PC-9 (cell line): ENCODE measurements at regions not wholly inside any gene's neighbourhood (a gene's known extent, or its start where the extent isn't known, plus 50 kb on each side); places are given as distances from the start of the nearest gene placed in this dataset.

ENCODE experiments used
- CTCF ChIP-seq: fragments of 200-600 bp; sonication (generic); conservative IDR thresholded peaks from 2 replicates; pipeline ENCODE4 v1.6.1; 2017; ENCODE audit warnings: mixed run types, antibody characterized with exemption, mild to moderate bottlenecking, moderate library complexity
- EZH2 ChIP-seq: fragments of 200-600 bp; sonication (generic); IDR thresholded peaks from 2 replicates; pipeline ENCODE4 v1.8.0; 2017; ENCODE audit warnings: antibody characterized with exemption, low read depth

- TF ChIP-seq CTCF = no peak
- TF ChIP-seq EZH2 = no peak
These were observed 436.7 kb upstream of the CDH9 start for GRCh38 chr5:27475063-27475462.
